B cell (primary cell): ENCODE measurements at regions not wholly inside any gene's neighbourhood (a gene's known extent, or its start where the extent isn't known, plus 50 kb on each side); places are given as distances from the start of the nearest gene placed in this dataset.

Experiments
- EZH2 ChIP-seq: IDR thresholded peaks from 2 replicates; pipeline ENCODE4 v1.6.1; 2012; ENCODE audit warnings: borderline replicate concordance, low read depth, mild to moderate bottlenecking, moderate library complexity, low read length; ENCODE audit not compliant: insufficient read depth, poor library complexity, severe bottlenecking
- TF ChIP-seq, protein P1 (sequence below): fragments of 200-600 bp; IDR thresholded peaks from one replicate; pipeline ENCODE4 v1.8.0; 2022; ENCODE audit warnings: antibody characterized with exemption, mild to moderate bottlenecking

DNA sequence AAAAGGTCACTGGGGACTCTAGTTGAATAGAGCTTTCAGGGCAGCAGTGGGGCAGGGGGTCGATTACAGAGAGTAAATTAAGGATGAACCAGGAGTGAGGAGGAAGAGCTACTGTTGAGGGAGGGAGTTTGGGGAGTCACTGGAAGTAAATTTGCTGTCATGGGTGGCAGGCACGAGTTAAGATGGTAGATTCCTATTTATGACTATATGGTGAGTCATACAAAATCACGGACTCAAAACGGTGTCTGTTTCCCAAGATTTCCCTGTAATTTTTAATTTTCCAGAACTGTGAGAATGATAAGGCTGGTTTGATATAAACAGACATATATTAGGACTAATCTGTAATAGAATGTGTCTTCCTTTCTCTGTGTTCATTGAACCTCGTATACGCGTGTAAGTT, 287.6 kb upstream of the GOT2 start:
- TF ChIP-seq, protein P1, sequence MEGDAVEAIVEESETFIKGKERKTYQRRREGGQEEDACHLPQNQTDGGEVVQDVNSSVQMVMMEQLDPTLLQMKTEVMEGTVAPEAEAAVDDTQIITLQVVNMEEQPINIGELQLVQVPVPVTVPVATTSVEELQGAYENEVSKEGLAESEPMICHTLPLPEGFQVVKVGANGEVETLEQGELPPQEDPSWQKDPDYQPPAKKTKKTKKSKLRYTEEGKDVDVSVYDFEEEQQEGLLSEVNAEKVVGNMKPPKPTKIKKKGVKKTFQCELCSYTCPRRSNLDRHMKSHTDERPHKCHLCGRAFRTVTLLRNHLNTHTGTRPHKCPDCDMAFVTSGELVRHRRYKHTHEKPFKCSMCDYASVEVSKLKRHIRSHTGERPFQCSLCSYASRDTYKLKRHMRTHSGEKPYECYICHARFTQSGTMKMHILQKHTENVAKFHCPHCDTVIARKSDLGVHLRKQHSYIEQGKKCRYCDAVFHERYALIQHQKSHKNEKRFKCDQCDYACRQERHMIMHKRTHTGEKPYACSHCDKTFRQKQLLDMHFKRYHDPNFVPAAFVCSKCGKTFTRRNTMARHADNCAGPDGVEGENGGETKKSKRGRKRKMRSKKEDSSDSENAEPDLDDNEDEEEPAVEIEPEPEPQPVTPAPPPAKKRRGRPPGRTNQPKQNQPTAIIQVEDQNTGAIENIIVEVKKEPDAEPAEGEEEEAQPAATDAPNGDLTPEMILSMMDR = no peak
- no peak for TF ChIP-seq EZH2
